NCI-H748 (cell line): ENCODE measurements at regions not wholly inside any gene's neighbourhood (a gene's known extent, or its start where the extent isn't known, plus 50 kb on each side); places are given as distances from the start of the nearest gene placed in this dataset.

ENCODE experiments used
- DNase-seq: peaks from one replicate; lab custom pipeline; 2025; ENCODE audit not compliant: unreplicated experiment; lab: John Stamatoyannopoulos, UW

GRCh38 chr3:88403319-88403718, 253.6 kb downstream of the C3orf38 start:
- DNase-seq, result no peak

GRCh38 chr3:88408097-88408496, 258.3 kb downstream of the C3orf38 start:
- no peak for DNase-seq

- peak; percentile 72 for DNase-seq
These were observed 259.2 kb downstream of the C3orf38 start for GRCh38 chr3:88408935-88409334.

- no peak for DNase-seq
These were observed 260.5 kb downstream of the C3orf38 start for GRCh38 chr3:88410259-88410658.

- no peak for DNase-seq
These were observed 262.6 kb downstream of the C3orf38 start for GRCh38 chr3:88412346-88412745.

GRCh38 chr3:88416436-88416835, 266.7 kb downstream of the C3orf38 start:
- no peak for DNase-seq

- DNase-seq, result no peak
These were observed 268.5 kb downstream of the C3orf38 start for GRCh38 chr3:88418219-88418618.

GRCh38 chr3:88433568-88433967, 283.8 kb downstream of the C3orf38 start:
- DNase-seq, result peak; percentile 58

- no peak for DNase-seq
These were observed 284.2 kb downstream of the C3orf38 start for GRCh38 chr3:88434001-88434400.

- DNase-seq, result no peak
These were observed 290.9 kb downstream of the C3orf38 start for GRCh38 chr3:88440701-88441100.

- no peak for DNase-seq
These were observed 293.3 kb downstream of the C3orf38 start for GRCh38 chr3:88443066-88443465.

- DNase-seq, result no peak
These were observed 294.5 kb downstream of the C3orf38 start for GRCh38 chr3:88444251-88444650.

GRCh38 chr3:88452228-88452627, 302.5 kb downstream of the C3orf38 start:
- DNase-seq, result no peak

GRCh38 chr3:88460369-88460768, 310.6 kb downstream of the C3orf38 start:
- no peak for DNase-seq

GRCh38 chr3:88462230-88462629, 312.5 kb downstream of the C3orf38 start:
- DNase-seq, result no peak

GRCh38 chr3:88467191-88467590, 317.4 kb downstream of the C3orf38 start:
- no peak for DNase-seq

- DNase-seq, result no peak
These were observed 319.5 kb downstream of the C3orf38 start for GRCh38 chr3:88469216-88469615.

GRCh38 chr3:88478460-88478859, 328.7 kb downstream of the C3orf38 start:
- DNase-seq, result no peak

- DNase-seq, result no peak
These were observed 331.1 kb downstream of the C3orf38 start for GRCh38 chr3:88480822-88481221.

GRCh38 chr3:88485001-88485400, 335.2 kb downstream of the C3orf38 start:
- no peak for DNase-seq

GRCh38 chr3:88508818-88509217, 359.1 kb downstream of the C3orf38 start:
- DNase-seq, result peak; percentile 2

- peak; percentile 23 for DNase-seq
These were observed 359.8 kb downstream of the C3orf38 start for GRCh38 chr3:88509582-88509981.

- no peak for DNase-seq
These were observed 378.7 kb downstream of the C3orf38 start for GRCh38 chr3:88528494-88528893.

GRCh38 chr3:88534534-88534933, 384.8 kb downstream of the C3orf38 start:
- no peak for DNase-seq
